Activated CD4-positive, alpha-beta T cell treated with anti-CD3 and anti-CD28 coated beads, Interleukin-10, Interleukin-2, amounts not matched to agents 100 ng/mL and 50 ng/mL, durations not matched to agents 16 hours and 8 hours (primary cell): ENCODE measurements at regions not wholly inside any gene's neighbourhood (a gene's known extent, or its start where the extent isn't known, plus 50 kb on each side); places are given as distances from the start of the nearest gene placed in this dataset.
"Not testable (repeated sequence)": the region's sequence is repeated elsewhere in the genome, so short reads cannot be mapped to it uniquely, and the experiment has no call there.

Source experiments
- DNase-seq: peaks from one replicate; pipeline ENCODE4 v3.0.0-alpha.2; 2020

GRCh38 chrX:45527834-45528233, 327.2 kb upstream of the DIPK2B start:
- no peak for DNase-seq

DNA sequence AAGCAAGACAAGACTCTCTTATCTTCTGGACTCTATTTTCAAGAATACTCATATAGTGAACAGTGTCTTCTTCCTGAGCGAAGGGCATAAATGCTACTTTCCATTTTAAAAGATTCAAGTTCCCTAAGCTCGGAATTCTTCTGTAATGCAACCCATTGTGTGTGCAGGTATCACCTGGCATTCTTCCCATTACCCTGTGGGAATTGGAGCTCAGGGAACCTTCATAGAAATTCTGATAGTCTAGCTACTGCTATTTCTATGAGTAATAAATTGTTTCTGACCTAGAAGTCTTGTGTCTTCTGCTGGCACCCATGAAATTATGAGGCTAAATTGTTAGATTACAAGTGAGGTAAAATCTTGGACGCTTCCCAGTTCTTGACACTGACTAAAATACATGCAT, 324.1 kb upstream of the DIPK2B start:
- no peak for DNase-seq

- no peak for DNase-seq
Measured at GRCh38 chrX:45524296-45524695, 323.6 kb upstream of the DIPK2B start.

DNA sequence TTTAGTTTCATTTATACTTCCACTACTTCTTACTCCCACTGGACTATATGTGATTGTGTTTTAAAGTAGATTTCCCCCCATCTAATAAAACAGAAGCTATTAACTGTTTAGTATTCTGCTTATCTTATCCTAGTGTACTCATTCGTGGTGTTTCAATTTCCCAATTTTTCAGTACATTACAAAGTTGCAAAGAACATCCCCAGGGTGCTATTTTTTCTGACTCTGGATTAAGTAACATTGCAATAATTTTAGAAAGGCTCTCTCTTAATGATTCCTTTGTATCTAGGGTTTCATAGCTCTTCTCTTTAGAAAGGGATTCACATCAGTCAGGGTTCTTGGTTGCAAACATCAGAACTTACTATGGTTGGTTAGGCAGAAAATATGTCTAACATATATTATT, 317.9 kb upstream of the DIPK2B start:
- no peak for DNase-seq

GRCh38 chrX:45517090-45517973, 316.7 kb upstream of the DIPK2B start:
- DNase-seq: no peak

DNA sequence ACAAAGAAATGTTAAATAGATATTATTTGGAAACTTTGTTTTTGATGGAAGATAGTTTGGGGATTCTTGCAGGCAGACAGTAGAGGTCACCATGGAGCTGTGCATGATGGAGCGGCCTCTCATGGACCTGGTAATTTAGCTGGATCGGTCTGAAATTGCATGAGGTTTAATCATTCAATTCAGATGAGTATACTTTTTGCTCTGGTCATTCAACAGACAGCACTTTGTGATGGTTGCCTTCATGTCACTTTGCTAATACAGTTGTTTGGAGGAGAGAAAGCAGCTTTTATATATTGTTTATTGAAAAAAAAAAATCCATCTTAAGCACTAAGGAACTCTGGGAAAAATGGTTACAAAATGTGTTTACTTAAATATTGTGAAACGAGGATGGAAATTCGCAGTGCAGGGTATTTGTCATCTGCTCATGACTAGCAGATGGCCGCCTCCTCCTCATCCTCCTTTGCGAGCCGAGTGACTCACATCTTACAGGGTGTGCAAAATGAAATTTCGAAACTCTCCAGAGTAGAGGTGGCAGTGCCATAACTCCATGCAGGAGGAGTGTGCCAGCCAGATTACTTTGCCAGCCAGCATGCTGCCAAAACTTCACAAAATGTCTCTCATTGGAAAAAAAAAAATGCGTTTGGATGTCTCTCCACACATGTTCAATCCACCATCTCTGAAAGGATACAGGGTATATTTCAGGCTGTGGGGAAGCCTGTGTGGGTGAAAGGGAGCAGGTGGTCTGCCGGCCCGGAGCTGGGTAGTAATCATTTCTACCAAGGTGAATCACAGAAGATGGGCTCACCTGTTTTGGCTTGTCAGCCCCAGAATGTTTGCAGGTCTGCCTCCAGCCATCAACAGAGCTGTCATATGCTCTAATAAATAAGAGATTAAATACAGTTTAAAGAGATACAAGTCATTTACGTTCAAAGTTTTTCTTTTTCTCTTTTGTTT, 314.9 kb upstream of the DIPK2B start:
- DNase-seq: peak; percentile 64

DNA sequence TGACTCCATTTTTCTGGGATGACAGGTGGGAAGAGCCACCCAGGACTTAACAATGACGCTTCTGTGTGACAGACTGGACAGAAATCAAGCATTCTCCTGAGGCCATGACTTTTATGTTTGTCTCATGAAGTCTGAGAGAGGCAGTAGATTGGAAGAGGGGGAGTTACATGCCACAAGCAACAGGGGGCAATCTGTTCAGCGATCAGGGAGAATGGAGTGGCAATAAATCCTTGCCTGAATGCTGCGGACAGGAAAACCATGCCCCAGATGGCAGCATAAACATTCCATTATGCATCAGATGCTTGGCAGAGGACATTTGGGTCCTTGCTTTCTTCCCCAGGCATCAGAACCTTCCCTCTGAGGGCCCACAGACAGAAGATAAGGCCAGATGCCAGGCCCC, 312.4 kb upstream of the DIPK2B start:
- DNase-seq: no peak

DNA sequence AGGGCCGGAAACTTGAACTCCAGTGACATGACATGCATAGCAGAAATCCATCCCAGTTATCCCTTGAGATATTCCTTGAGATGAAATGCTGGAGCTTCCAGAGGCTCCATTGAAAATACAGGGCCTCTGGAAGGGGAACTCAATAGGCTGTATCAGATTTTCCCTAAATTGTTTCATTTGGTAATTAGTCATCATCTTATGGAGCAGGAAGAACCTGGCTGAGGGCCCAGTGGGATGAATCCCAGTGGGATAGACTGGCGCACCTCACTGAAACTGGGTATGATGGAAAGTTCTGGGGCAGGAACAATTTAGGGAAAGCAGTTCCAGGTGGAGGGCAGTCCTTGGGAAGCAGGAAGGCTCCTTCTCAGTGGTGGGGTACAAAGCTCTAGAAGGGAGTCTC, 307.8 kb upstream of the DIPK2B start:
- no peak for DNase-seq

DNA sequence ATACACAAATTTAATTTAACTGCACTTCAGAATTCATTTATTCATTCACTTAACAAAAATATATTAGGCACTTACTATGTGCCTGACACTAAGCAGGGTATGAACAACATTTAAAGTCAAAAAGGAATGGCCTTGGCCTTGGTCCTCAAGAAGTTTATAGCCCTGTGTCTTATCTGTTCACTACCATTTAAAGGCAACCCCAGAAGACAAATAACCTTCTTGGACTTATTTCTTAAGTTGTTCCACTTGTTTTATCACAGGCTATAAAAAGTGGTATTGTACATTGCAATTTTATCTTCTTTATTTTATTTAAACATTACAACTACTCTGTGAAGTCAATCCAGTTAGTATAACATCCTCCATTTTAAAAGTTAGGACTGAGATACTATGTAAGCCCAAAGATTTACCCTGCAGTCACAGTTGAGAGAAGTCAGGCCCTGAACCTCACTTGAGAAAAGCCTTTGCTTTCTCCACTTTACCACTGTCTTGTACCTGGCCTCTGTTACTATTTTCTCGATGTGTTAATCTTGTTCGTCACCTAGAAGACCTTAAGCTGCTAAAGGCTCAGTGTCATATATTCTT, 305.6 kb upstream of the DIPK2B start:
- no peak for DNase-seq

- no peak for DNase-seq
Measured at GRCh38 chrX:45505214-45505613, 304.5 kb upstream of the DIPK2B start.

DNA sequence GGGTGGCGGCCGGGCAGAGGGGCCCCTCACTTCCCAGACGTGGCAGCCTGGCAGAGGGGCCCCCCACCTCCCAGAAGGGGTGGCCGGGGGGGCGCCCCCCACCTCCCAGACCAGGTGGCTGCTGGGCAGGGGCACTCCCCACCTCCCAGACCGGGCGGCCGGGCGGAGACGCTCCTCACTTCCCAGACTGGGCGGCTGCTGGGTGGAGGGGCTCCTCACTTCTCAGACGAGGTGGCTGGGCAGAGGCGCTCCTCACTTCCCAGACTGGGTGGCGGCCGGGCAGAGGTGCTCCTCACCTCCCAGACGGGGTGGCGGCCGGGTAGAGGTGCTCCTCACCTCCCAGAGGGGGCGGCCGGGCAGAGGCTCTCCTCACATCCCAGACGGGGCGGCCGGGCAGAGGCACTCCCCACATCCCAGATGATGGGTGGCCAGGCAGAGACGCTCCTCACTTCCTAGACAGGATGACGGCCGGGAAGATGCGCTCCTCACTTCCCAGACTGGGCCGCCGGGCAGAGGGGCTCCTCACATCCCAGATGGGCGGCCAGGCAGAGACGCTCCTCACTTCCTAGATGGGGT, 303.2 kb upstream of the DIPK2B start:
- DNase-seq: not testable (repeated sequence)

DNA sequence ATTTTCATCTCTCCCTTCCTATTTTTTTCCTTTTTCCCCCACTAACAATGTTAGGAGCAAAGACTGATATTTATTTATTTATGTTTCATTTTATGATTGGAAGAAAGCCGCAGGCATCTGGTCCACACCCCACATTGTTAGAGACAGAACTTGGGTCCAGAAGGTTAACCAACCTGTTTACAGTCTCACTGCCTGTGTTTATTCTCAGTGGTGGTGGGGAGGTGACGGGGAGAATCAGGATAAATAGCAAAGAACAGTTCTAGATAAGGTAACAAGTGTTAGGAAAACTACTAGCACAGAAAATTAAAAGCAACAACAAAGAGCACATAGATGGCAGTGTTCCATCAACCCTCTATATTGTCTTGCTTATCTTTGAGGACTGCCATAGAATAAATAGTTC, 301.7 kb upstream of the DIPK2B start:
- no peak for DNase-seq

DNA sequence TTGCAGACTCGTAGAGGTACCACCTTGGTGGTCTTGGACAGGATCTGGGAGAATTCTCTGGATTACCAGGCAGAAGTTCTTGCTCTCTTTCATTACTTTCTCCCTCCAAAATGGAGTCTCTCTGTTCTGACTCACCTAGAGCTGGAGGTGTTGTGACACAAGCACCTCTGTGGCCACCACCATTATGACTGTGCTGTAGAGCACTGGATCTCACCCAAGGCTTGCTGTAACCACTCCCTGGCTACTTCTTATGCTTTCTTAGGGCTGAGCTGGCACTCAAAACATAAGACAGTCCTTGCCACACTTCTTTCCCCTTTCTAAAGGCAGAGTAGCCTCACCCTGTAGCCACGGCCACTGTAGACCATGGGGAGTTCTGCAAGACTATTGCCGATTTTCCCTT, 296.6 kb upstream of the DIPK2B start:
- DNase-seq: no peak

DNA sequence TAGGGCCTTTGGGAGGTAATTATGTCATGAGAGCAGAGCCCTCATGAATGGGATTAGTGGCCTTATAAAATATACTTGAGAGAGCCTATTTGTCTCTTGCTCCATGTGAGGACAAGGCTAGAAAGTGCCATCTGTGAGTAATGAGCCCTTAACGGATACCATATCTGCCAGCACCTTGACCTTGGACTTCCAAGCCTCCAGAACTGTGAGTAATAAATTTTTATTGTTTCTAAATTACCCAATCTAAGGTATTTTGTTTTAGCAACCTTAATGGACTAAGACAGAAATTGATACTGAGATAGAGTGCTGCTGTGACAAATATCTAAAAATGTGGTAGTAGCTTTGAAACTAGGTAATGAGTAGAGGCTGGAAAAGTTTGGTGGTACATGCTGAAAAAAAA, 285.0 kb upstream of the DIPK2B start:
- DNase-seq: no peak

GRCh38 chrX:45479835-45480422, 279.3 kb upstream of the DIPK2B start:
- peak; percentile 3 for DNase-seq

DNA sequence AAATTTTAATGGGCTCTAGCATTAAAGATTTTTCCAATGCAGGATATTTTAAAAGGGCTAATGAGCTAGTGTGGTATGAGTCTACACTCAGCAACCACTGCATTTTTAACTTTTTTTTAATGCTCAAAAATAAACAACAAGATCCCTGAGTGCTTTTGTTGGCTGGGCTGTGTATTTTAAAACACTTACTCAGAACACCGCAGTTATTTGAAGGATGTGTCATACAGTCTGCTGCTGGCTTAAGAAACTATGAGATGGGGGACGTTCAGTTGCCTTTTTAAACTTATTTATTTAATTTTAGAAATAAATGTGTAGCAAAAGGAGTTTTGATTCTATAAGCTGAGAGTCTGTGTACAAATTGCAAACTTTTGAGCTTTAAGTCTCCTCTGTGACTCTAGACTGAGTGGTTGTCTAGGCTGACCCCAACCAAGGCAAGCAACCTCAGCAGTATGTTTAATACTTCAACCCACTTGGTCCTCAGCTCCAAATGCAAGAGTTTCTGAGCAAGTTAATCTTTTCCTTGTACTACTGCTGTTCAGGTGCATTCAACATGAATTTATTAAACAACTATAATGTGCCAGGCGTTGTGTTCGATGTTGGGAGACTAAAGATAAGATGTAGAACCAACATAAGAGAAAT, 278.6 kb upstream of the DIPK2B start:
- DNase-seq: no peak

GRCh38 chrX:45472968-45473367, 272.3 kb upstream of the DIPK2B start:
- DNase-seq: no peak

- DNase-seq: not testable (repeated sequence)
Measured at GRCh38 chrX:45467537-45467936, 266.9 kb upstream of the DIPK2B start.

GRCh38 chrX:45455732-45456131, 255.1 kb upstream of the DIPK2B start:
- not testable (repeated sequence) for DNase-seq

DNA sequence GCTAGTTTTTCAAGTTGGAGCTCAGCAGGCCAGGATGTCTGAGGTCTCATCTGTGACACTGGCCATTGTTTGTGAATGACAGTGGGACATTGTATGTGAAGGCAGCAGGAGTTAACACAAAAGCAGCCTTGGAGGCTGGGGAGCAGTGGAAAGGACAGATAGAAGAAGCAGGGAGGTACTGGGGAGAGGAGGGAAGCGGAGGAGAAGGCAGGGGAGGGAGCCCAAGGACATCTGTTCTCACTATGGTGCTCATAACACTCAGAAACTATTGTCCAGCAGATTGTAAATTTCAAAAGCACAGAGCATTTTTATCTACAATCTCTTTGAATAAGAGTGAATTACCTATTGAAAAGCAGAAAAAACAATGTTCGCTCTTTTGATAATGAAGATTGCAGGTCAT, 253.6 kb upstream of the DIPK2B start:
- no peak for DNase-seq

- DNase-seq: no peak
Measured at GRCh38 chrX:45449982-45450381, 249.3 kb upstream of the DIPK2B start.

GRCh38 chrX:45447995-45448394, 247.3 kb upstream of the DIPK2B start:
- DNase-seq: no peak
